Right ventricle myocardium superior (tissue), 1 donor: ENCODE measurements at regions not wholly inside any gene's neighbourhood (a gene's known extent, or its start where the extent isn't known, plus 50 kb on each side); places are given as distances from the start of the nearest gene placed in this dataset.

ENCODE experiments used
- ATAC-seq: fragments of 200-7000 bp; cut with Tn5 transposase; one replicate; pipeline ENCODE4 v1.9.1; 2020; ENCODE audit warnings: mild to moderate bottlenecking; ENCODE audit not compliant: poor library complexity
- DNase-seq: peaks from one replicate; pipeline ENCODE4 v3.0.0-alpha.2; 2020
- intact Hi-C: fragments of 100-400 bp; cut with DNase I; formaldehyde crosslinking; loops from one replicate; pipeline ENCODE4 v1.11.2; 2022
- donor health status: DM: no; HTN: yes; CAD: no; lungs with severe emphysema.

- intact Hi-C loops = no loop called here
- DNase-seq = no peak
- ATAC-seq = no peak
Measured at GRCh38 chr6:149173222-149173621, 144.3 kb upstream of the TAB2 start.

- DNase-seq (no peak), ATAC-seq (no peak)
- intact Hi-C loops = no loop called here
Measured at GRCh38 chr6:149174962-149175361, 142.6 kb upstream of the TAB2 start.

GRCh38 chr6:149176971-149177667 lies 140.4 kb upstream of the TAB2 start:
- DNase-seq = no peak
- ATAC-seq = no peak
- intact Hi-C loops = no loop called here

GRCh38 chr6:149179431-149179830 lies 138.1 kb upstream of the TAB2 start:
- intact Hi-C loops = no loop called here
- ATAC-seq = no peak

GRCh38 chr6:149181304-149181703 lies 136.2 kb upstream of the TAB2 start:
- DNase-seq = no peak
- intact Hi-C loops = no loop called here
- no peak for ATAC-seq

More at GRCh38 chr6:149179431-149179830, 138.1 kb upstream of the TAB2 start:
- no peak for DNase-seq

- DNase-seq (no peak), ATAC-seq (peak; percentile 67)
- intact Hi-C loops = no loop called here
Measured at GRCh38 chr6:149182262-149182661, 135.2 kb upstream of the TAB2 start.

- ATAC-seq (no peak), DNase-seq (no peak)
- intact Hi-C loops = no loop called here
Measured at GRCh38 chr6:149184523-149184922, 133.0 kb upstream of the TAB2 start.

GRCh38 chr6:149185799-149186357 lies 131.6 kb upstream of the TAB2 start:
- ATAC-seq (no peak), DNase-seq (no peak)

GRCh38 chr6:149186873-149187272 lies 130.6 kb upstream of the TAB2 start:
- no peak for ATAC-seq
- intact Hi-C loops = no loop called here
- no peak for DNase-seq

More at GRCh38 chr6:149185799-149186357, 131.6 kb upstream of the TAB2 start:
- intact Hi-C loops = no loop called here

- no peak for ATAC-seq
- intact Hi-C loops = no loop called here
- DNase-seq = peak; percentile 58
Measured at GRCh38 chr6:149190224-149190831, 127.2 kb upstream of the TAB2 start.

- intact Hi-C loops = no loop called here
- DNase-seq (no peak), ATAC-seq (peak; percentile 20)
Measured at GRCh38 chr6:149194820-149195558, 122.5 kb upstream of the TAB2 start.

GRCh38 chr6:149196091-149196490 lies 121.4 kb upstream of the TAB2 start:
- ATAC-seq (peak; percentile 86), DNase-seq (no peak)
- intact Hi-C loops = no loop called here

GRCh38 chr6:149197482-149197881 lies 120.0 kb upstream of the TAB2 start:
- no peak for DNase-seq
- intact Hi-C loops = no loop called here
- no peak for ATAC-seq

- DNase-seq = no peak
- intact Hi-C loops = no loop called here
- ATAC-seq = no peak
Measured at GRCh38 chr6:149198265-149198664, 119.2 kb upstream of the TAB2 start.

- intact Hi-C loops = no loop called here
- ATAC-seq (no peak), DNase-seq (no peak)
Measured at GRCh38 chr6:149200282-149200945, 117.1 kb upstream of the TAB2 start.

- ATAC-seq (no peak), DNase-seq (no peak)
- intact Hi-C loops = no loop called here
Measured at GRCh38 chr6:149201068-149201655, 116.3 kb upstream of the TAB2 start.

- intact Hi-C loops = no loop called here
- ATAC-seq = no peak
- DNase-seq = no peak
Measured at GRCh38 chr6:149202100-149202499, 115.4 kb upstream of the TAB2 start.

GRCh38 chr6:149202952-149203351 lies 114.6 kb upstream of the TAB2 start:
- ATAC-seq = no peak
- intact Hi-C loops = no loop called here
- DNase-seq = no peak

GRCh38 chr6:149203509-149203908 lies 114.0 kb upstream of the TAB2 start:
- DNase-seq (no peak), ATAC-seq (no peak)
- intact Hi-C loops = no loop called here
